HG02610 (cell line): ENCODE measurements at regions not wholly inside any gene's neighbourhood (a gene's known extent, or its start where the extent isn't known, plus 50 kb on each side); places are given as distances from the start of the nearest gene placed in this dataset.
"Not testable (repeated sequence)": the region's sequence is repeated elsewhere in the genome, so short reads cannot be mapped to it uniquely, and the experiment has no call there.

ENCODE experiments used
- ATAC-seq: cut with Tn5 transposase; IDR thresholded peaks from one replicate; pipeline ENCODE4 v1.9.1; 2021; ENCODE audit warnings: mild to moderate bottlenecking, moderate library complexity; ENCODE audit not compliant: unreplicated experiment

- ATAC-seq = no peak
Measured at GRCh38 chr16:59168461-59169114, 434.5 kb upstream of the GOT2 start.

DNA sequence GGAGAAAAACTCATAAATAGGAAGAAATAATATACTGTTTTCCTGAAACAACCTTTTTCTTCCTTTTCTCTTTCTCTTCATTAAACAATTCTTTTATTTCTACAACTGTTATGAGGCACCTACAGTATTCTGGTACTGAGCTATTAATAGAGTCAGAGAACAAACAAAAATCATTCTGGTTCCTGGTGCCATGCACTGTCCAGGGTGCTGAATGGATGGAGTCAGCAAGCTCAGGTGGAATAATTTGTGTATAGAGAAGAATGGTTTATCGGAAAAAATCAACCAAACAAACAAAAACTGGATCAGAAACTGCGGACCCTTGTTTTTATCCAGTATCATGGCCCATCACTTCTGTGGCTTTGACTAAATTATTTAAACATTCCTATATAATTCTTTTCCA, 430.3 kb upstream of the GOT2 start:
- ATAC-seq = no peak

GRCh38 chr16:59163371-59164055, 429.4 kb upstream of the GOT2 start:
- no peak for ATAC-seq

DNA sequence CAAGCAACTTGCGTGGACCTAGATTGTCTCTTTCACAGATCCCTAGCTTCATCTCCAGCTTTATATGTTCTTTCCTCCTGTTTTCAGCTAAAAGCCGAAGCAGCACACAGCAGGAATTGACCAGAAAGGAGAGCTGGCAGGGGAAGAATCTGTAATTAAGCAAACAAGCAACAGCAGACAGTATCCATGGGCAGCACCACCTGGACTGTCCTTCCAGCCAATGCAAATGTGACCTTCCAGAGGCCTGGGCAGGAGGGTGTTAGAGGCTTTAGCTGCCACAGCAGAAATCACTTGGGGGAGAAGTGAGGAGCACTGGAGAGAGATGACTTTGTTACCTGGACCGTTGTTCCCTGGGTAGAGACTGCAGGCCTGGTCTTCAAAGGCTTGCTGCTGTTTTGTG, 427.6 kb upstream of the GOT2 start:
- ATAC-seq = no peak

DNA sequence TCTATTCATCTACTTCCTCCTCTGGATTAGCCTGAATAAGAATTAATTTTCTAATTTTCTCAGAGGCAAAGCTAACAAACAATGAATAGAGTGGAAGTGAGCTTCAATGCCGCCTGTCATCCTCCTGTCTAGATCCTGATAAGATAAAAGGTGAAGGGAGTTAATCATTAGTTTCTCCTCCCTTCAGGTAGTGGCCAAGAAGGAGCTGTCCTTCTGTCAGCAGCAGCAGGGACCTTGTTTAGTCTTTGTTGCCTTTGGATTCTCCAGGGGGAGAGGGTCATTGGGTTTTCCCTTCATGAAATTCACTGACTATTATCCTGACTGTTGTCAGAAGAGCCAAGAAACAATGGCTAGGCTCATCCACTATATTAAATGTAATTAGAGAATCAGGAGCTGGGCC, 420.2 kb upstream of the GOT2 start:
- no peak for ATAC-seq

DNA sequence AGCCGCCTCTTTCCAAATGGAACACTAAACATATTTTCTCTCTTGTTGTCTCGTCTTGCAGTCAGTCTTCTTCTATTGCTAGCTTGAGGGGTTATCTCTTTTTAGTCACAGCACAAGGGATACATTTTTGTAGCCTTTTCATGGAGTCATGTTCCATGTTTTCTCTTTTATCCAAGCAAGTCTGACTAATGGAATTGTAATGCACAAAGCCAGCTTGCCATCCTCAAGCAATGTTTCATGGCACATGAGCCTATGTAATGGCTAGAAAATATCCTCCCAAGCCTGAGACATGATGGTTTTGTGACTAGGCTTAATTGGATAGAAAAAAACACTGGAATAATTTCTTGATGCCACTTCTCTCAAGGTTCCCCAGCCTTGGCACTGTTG, 414.6 kb upstream of the GOT2 start:
- no peak for ATAC-seq

- no peak for ATAC-seq
Measured at GRCh38 chr16:59148056-59148768, 414.1 kb upstream of the GOT2 start.

- ATAC-seq = no peak
Measured at GRCh38 chr16:59146140-59146539, 412.0 kb upstream of the GOT2 start.

DNA sequence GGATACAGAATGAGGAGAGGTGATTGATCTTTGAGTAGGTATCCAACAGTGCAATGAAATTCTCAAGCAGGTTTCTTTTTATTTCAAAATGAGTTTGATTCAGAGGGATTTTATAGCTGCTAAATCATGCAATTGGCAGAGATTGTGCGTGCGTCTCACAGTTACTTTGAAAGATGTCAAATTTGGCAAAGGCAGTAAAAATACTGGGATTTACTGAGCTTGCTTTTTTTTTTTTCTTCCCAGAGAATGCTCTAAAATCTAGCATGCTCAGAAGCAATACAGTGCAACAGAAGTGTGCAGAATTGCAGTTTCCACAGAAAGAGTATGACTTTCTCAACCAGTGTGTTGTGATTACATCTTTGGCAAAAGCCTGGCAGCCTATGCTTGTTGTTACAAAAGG, 410.7 kb upstream of the GOT2 start:
- no peak for ATAC-seq

- ATAC-seq = no peak
Measured at GRCh38 chr16:59144326-59144725, 410.2 kb upstream of the GOT2 start.

- ATAC-seq = no peak
Measured at GRCh38 chr16:59126486-59126885, 392.4 kb upstream of the GOT2 start.

- ATAC-seq = no peak
Measured at GRCh38 chr16:59124056-59124455, 389.9 kb upstream of the GOT2 start.

- no peak for ATAC-seq
Measured at GRCh38 chr16:59123479-59123878, 389.4 kb upstream of the GOT2 start.

GRCh38 chr16:59122262-59122537, 388.1 kb upstream of the GOT2 start:
- ATAC-seq = no peak

DNA sequence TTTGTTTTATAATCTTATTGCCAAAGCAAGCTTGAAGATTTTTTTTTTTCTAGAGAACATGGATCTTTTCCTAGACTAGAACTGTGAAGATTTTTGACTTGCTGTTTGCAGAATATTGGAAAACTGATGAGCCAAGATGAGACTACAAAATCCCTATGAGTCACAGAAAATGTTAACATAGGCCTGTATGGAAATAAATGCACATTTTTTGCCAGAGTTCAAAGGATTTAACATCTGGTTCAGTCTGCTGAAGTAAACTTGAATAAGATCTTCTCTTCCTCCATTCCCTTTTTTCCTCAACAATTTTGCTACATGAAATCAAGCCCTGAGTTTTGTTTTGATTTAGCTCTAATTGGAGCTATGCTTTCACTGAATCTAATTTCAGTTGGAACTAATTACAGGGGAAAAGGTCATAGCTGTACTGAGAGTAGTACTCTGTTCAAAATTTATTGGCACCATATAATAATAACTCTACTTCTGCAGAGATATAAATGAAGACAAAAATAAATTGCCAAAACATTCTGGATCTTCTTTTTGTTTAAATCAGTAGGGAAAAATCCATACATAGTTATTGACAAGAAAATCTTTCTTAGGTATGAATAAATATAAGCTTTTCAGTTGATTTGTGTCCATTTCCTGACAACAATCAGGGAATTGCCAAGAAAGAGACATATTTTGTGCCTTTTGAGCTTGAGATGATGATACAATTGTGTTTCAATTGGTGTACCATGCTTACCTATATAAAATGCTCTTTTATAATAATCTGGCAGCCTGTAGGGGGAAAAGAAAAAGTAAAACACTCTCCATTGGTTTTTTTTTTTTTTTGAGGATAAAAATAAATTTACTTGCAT, 387.5 kb upstream of the GOT2 start:
- ATAC-seq = no peak

- no peak for ATAC-seq
Measured at GRCh38 chr16:59116744-59117143, 382.6 kb upstream of the GOT2 start.

DNA sequence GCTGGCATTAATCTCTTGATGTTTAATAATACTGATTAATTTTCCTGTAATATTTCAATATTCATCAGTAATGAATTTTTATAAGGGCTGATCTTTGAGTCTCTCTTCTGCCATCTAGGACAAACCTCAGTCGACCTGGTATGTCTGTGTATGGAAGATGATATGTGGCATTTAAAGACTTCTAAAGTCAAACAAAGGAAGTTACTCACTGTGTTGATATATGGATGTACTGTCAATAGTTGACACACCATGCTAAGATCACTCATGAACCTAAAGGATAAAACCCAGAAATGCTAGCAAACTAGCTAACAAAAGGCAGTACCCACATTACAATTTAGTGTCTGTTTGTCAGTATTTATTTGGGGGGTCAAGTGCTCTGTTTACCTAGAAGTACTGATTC, 380.7 kb upstream of the GOT2 start:
- no peak for ATAC-seq

DNA sequence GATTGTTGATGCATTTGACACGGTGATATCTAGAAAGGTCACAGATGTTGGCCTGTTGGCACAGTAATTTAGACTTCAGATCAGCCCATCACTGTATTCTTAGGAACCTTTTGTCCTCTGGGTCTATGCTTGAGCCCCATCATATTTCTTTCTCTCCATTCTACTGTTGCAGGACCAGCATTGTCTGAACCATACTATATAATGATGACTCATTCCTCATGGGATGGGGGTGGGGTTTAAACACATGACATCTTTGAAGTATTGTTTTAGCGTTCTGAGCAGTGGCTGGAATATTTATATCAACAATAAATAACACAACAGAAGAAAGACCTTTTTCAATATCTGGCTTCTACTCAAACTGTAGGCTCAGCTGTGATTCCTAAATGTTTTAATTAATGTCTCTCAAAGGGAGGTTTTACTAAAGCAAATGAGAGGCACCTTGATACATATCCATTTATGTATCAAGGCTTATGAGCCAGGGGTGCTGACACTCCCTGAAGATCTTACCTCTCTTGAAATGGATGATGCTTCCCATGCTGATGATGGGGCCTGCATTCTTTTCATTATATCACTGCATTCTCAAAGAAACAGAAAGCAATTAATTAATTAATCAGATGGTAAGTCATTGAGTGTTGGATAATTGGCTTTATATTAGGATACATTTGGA, 379.0 kb upstream of the GOT2 start:
- no peak for ATAC-seq

- no peak for ATAC-seq
Measured at GRCh38 chr16:59111280-59111679, 377.2 kb upstream of the GOT2 start.

DNA sequence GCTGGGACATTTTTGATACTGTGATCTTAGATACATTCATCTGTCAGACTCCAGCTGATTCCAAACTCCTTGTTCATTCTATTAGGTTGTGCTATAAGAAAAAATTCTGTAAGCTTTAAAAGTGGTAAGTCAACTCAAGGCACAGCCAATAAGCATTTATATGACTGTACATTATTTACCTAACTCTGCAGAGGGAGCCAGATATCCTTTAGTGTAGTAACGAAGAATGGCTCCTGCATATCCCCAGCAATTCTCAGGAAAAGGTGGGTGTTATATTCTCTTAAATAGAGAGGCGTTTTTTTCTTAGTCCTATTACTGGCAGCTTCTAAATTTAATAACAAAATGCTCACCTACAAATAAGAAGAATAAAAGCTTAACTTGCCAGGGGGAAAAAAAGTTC, 374.3 kb upstream of the GOT2 start:
- ATAC-seq = no peak

GRCh38 chr16:59096682-59097081, 362.6 kb upstream of the GOT2 start:
- ATAC-seq = not testable (repeated sequence)
